H1 (cell line): ENCODE measurements at regions not wholly inside any gene's neighbourhood (a gene's known extent, or its start where the extent isn't known, plus 50 kb on each side); places are given as distances from the start of the nearest gene placed in this dataset.

ENCODE experiments used
- CTCF ChIA-PET: fragments of 300-600 bp; sonication (Branson Sonifier 250); formaldehyde crosslinking; loops from one replicate; lab custom pipeline; 2021; ENCODE audit not compliant: partially characterized antibody; lab: Charles Lee
- POLR2A ChIA-PET: fragments of 300-600 bp; sonication (Branson Sonifier 250); formaldehyde crosslinking; loops from one replicate; lab custom pipeline; 2021; ENCODE audit warnings: inconsistent platforms; ENCODE audit not compliant: partially characterized antibody; lab: Charles Lee
- DNase-seq, 2 experiments: peaks; one replicate each; pipeline versions ENCODE4 v3.0.0 to v3.0.0-alpha.2; 2010 to 2022; ENCODE audit warnings: low spot score in 2 of 2, low read depth in 1 of 2, mixed read lengths in 1 of 2
- FAIRE-seq: peaks from 2 replicates; lab custom pipeline; 2011; peaks lifted over from hg19 to GRCh38; lab: Jason Lieb, UNC
- H2AFZ ChIP-seq: 2 replicates; pipeline ENCODE4 v1.8.1; 2012; ENCODE audit warnings: low read length, inconsistent platforms
- H2AK5ac ChIP-seq: 2 replicates; pipeline ENCODE4 v1.6.1; 2013; ENCODE audit warnings: low read depth, low read length
- H2BK120ac ChIP-seq: replicated peaks from 2 replicates; pipeline ENCODE3; 2013; ENCODE audit warnings: low read depth, low read length, inconsistent platforms
- H2BK12ac ChIP-seq: 2 replicates; pipeline ENCODE4 v1.6.1; 2013; ENCODE audit warnings: low read depth, low read length
- H2BK15ac ChIP-seq: 2 replicates; pipeline ENCODE4 v1.6.1; 2013; ENCODE audit warnings: low read length
- H2BK20ac ChIP-seq: 2 replicates; pipeline ENCODE4 v1.6.1; 2013; ENCODE audit warnings: low read length
- H2BK5ac ChIP-seq: 2 replicates; pipeline ENCODE4 v1.6.1; 2013; ENCODE audit warnings: low read depth, low read length
- H3K14ac ChIP-seq: 2 replicates; pipeline ENCODE4 v1.6.1; 2013; ENCODE audit warnings: inconsistent platforms; ENCODE audit not compliant: insufficient read length
- H3K18ac ChIP-seq: 2 replicates; pipeline ENCODE4 v1.6.1; 2013; ENCODE audit warnings: low read length; ENCODE audit errors: extremely low read depth
- H3K23ac ChIP-seq: 2 replicates; pipeline ENCODE4 v1.6.1; 2013; ENCODE audit warnings: inconsistent platforms; ENCODE audit not compliant: insufficient read length
- H3K23me2 ChIP-seq: 2 replicates; pipeline ENCODE4 v1.6.1; 2013; ENCODE audit warnings: low read depth, low read length
- H3K27ac ChIP-seq: 2 replicates; pipeline ENCODE4 v1.6.1; 2011; ENCODE audit warnings: low read depth, low read length, inconsistent platforms
- H3K27me3 ChIP-seq, 4 experiments: replicated peaks in 1 of 4; 1 replicate in 1 of 4; 2 replicates in 3 of 4; pipeline versions ENCODE4 v1.6.1 to v1.8.1; 2011 to 2013; ENCODE audit warnings: low read length in 3 of 4, mild to moderate bottlenecking in 3 of 4, inconsistent platforms in 2 of 4, mixed read lengths in 2 of 4, moderate library complexity in 1 of 4; ENCODE audit not compliant: control insufficient read depth in 3 of 4, insufficient read depth in 3 of 4; ENCODE audit errors: extremely low read depth in 1 of 4
- H3K36me3 ChIP-seq, 4 experiments: 2 replicates each; pipeline versions ENCODE4 v1.6.1 to v1.8.1; 2011 to 2013; ENCODE audit warnings: mild to moderate bottlenecking in 4 of 4, low read length in 3 of 4, moderate library complexity in 2 of 4, control low read depth in 1 of 4, inconsistent platforms in 1 of 4; ENCODE audit not compliant: insufficient read depth in 4 of 4, control insufficient read depth in 2 of 4
- H3K4ac ChIP-seq: replicated peaks from 2 replicates; pipeline ENCODE3; 2013; ENCODE audit warnings: low read length, low read depth, mixed read lengths, inconsistent platforms; ENCODE audit not compliant: insufficient read length
- H3K4me1 ChIP-seq, 4 experiments: replicated peaks in 1 of 4; 1 replicate in 1 of 4; 2 replicates in 3 of 4; pipeline versions ENCODE4 v1.6.1 to v1.8.1; 2011 to 2013; ENCODE audit warnings: low read length in 3 of 4, inconsistent platforms in 2 of 4, mixed read lengths in 1 of 4; ENCODE audit not compliant: insufficient read depth in 4 of 4, control insufficient read depth in 3 of 4
- H3K4me2 ChIP-seq, 2 experiments: 2 replicates each; pipeline versions ENCODE4 v1.6.1 to v1.8.1; 2011 to 2013; ENCODE audit warnings: low read depth in 2 of 2, low read length in 2 of 2, control low read depth in 1 of 2, inconsistent platforms in 1 of 2, mild to moderate bottlenecking in 1 of 2; ENCODE audit not compliant: insufficient read depth in 1 of 2
- H3K4me3 ChIP-seq, 4 experiments: fragments of 200-600, 300-600 bp in 1 of 4; sonication (generic), shearing (Covaris generic), sonication (Bioruptor Twin) in 1 of 4; 2 replicates each; pipeline versions ENCODE4 v1.5.1 to v1.8.1; 2011 to 2016; ENCODE audit warnings: low read length in 4 of 4, low read depth in 3 of 4, control low read depth in 2 of 4, inconsistent platforms in 2 of 4, mild to moderate bottlenecking in 2 of 4, mixed read lengths in 1 of 4, moderate library complexity in 1 of 4; ENCODE audit not compliant: insufficient read depth in 2 of 4; ENCODE audit errors: extremely low read depth in 1 of 4
- H3K56ac ChIP-seq: replicated peaks from 2 replicates; pipeline ENCODE3; 2013; ENCODE audit warnings: low read depth, mild to moderate bottlenecking, mixed read lengths, low read length, inconsistent platforms; ENCODE audit not compliant: insufficient read length
- H3K79me1 ChIP-seq: 2 replicates; pipeline ENCODE4 v1.6.1; 2013; ENCODE audit warnings: low read depth, low read length, control low read depth
- H3K79me2 ChIP-seq, 2 experiments: 2 replicates each; pipeline versions ENCODE4 v1.6.1 to v1.8.1; 2012 to 2013; ENCODE audit warnings: low read length in 2 of 2, mild to moderate bottlenecking in 2 of 2, inconsistent platforms in 1 of 2; ENCODE audit not compliant: insufficient read depth in 2 of 2, control insufficient read depth in 1 of 2
- H3K9ac ChIP-seq, 4 experiments: replicated peaks in 1 of 4; 1 replicate in 1 of 4; 2 replicates in 3 of 4; pipeline versions ENCODE4 v1.6.1 to v1.8.1; 2011 to 2013; ENCODE audit warnings: low read depth in 3 of 4, low read length in 3 of 4, control low read depth in 2 of 4, mild to moderate bottlenecking in 2 of 4, moderate library complexity in 2 of 4, inconsistent platforms in 1 of 4; ENCODE audit errors: extremely low read depth in 1 of 4
- H3K9me3 ChIP-seq, 2 experiments: 2 replicates each; pipeline versions ENCODE4 v1.6.1 to v1.8.1; 2012 to 2013; ENCODE audit warnings: mild to moderate bottlenecking in 2 of 2, moderate library complexity in 2 of 2, control low read depth in 1 of 2, inconsistent platforms in 1 of 2, low read depth in 1 of 2, low read length in 1 of 2, mixed read lengths in 1 of 2; ENCODE audit not compliant: insufficient read depth in 2 of 2
- H4K20me1 ChIP-seq, 2 experiments: replicated peaks in 1 of 2; 2 replicates each; pipeline versions ENCODE3 to v1.8.1; 2011 to 2013; ENCODE audit warnings: inconsistent platforms in 2 of 2, low read length in 2 of 2, mild to moderate bottlenecking in 1 of 2; ENCODE audit not compliant: insufficient read depth in 2 of 2, control insufficient read depth in 1 of 2
- H4K5ac ChIP-seq: 2 replicates; pipeline ENCODE4 v1.6.1; 2013; ENCODE audit warnings: low read length, low read depth, mixed read lengths, inconsistent platforms; ENCODE audit not compliant: insufficient read length
- H4K8ac ChIP-seq: 2 replicates; pipeline ENCODE4 v1.8.0; 2013; ENCODE audit warnings: mild to moderate bottlenecking, moderate library complexity, low read length, inconsistent platforms; ENCODE audit not compliant: insufficient read depth; ENCODE audit errors: extremely low read depth
- H4K91ac ChIP-seq: replicated peaks from 2 replicates; pipeline ENCODE3; 2013; ENCODE audit warnings: low read length, mixed read lengths, inconsistent platforms; ENCODE audit not compliant: insufficient read length
- CHD1 ChIP-seq: IDR thresholded peaks from 2 replicates; pipeline ENCODE4 v1.6.1; 2012; ENCODE audit warnings: low read depth, low read length, improper control_type of control experiment
- CHD2 ChIP-seq: IDR thresholded peaks from 2 replicates; pipeline ENCODE4 v1.6.1; 2012; ENCODE audit warnings: low read length, improper control_type of control experiment
- EGR1 ChIP-seq: IDR thresholded peaks from 2 replicates; pipeline ENCODE4 v1.6.1; 2011; ENCODE audit warnings: low read depth, low read length, borderline replicate concordance
- EZH2 ChIP-seq: fragments of 200-600 bp; sonication (generic); IDR thresholded peaks from 2 replicates; pipeline ENCODE4 v1.7.1; 2012; ENCODE audit warnings: low read depth, mild to moderate bottlenecking, moderate library complexity, low read length, inconsistent platforms; ENCODE audit not compliant: severe bottlenecking
- GABPA ChIP-seq: IDR thresholded peaks from 2 replicates; pipeline ENCODE4 v1.6.1; 2011; ENCODE audit warnings: mild to moderate bottlenecking, low read length, moderate library complexity, borderline replicate concordance; ENCODE audit not compliant: insufficient read depth
- KDM5A ChIP-seq: fragments of 200-600 bp; IDR thresholded peaks from 2 replicates; pipeline ENCODE4 v1.7.1; 2012; ENCODE audit warnings: mild to moderate bottlenecking, low read length, inconsistent platforms, mixed read lengths
- SIN3A ChIP-seq, 2 experiments: IDR thresholded peaks in 1 of 2; conservative IDR thresholded peaks in 1 of 2; 2 replicates each; pipeline ENCODE4 v1.6.1; 2011 to 2012; ENCODE audit warnings: low read length in 2 of 2, improper control_type of control experiment in 1 of 2, low read depth in 1 of 2, mild to moderate bottlenecking in 1 of 2
- SIRT6 ChIP-seq: IDR thresholded peaks from one replicate; pipeline ENCODE4 v1.7.1; 2012; ENCODE audit warnings: low read length, inconsistent platforms
- SP1 ChIP-seq: IDR thresholded peaks from 2 replicates; pipeline ENCODE4 v1.6.1; 2011; ENCODE audit warnings: low read depth, low read length
- SRF ChIP-seq: IDR thresholded peaks from 2 replicates; pipeline ENCODE4 v1.6.1; 2011; ENCODE audit warnings: mild to moderate bottlenecking, low read depth, low read length, moderate library complexity
- TAF1 ChIP-seq: IDR thresholded peaks from 2 replicates; pipeline ENCODE4 v1.6.1; 2011; ENCODE audit warnings: mild to moderate bottlenecking, low read depth, low read length
- TBP ChIP-seq: IDR thresholded peaks from 2 replicates; pipeline ENCODE4 v1.6.1; 2011; ENCODE audit warnings: low read depth, low read length, improper control_type of control experiment
- WGBS, 2 experiments: shearing (Covaris generic) in 1 of 2; methylation state at CpG; one replicate each; pipeline versions ENCODE4 v1.1.6 to v1.1.7; 2013 to 2015; ENCODE audit warnings: low lambda C conversion rate in 2 of 2, mixed read lengths in 2 of 2, inconsistent platforms in 1 of 2, low coverage in 1 of 2, missing lambda C conversion rate in 1 of 2; ENCODE audit not compliant: insufficient replicate concordance in 2 of 2, insufficient coverage in 1 of 2, insufficient read length in 1 of 2; ENCODE audit errors: extremely low coverage in 1 of 2, missing lambda C conversion rate in 1 of 2; 5-methylcytosine and 5-hydroxymethylcytosine counted together
- TF ChIP-seq, protein P1 (sequence below): IDR thresholded peaks from 2 replicates; pipeline ENCODE4 v1.6.1; 2012; ENCODE audit warnings: low read length, inconsistent platforms

DNA sequence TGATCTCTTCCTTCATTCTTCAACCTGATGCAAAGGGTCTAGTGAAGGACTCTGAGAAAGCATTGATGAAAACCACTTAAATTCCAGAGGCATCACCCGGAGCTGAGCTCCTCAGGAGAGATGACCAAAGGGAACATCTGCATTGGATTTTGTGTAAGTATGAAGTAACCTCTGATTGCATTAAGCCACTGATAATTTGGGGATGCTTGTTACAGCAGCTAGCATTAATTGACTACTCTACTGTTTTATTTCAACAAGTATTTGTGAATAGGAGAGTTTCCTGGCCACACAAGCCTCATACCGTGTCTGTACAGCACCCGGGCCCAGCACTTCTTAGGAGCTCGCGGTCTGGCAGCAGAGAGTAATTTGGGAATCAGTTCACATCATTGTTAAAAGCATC is 250.7 kb upstream of the POU3F1 start:
- FAIRE-seq (no peak), DNase-seq (no peak)
- Histone ChIP-seq H3K27ac (no peak overlapping the region), H2BK15ac (no peak overlapping the region), H3K23me2 (no peaks in the 10 kb centered on the region), H2AK5ac (no peak overlapping the region), H3K27me3 (no peaks in the 10 kb centered on the region; a peak in 1 of 7 replicates), H2BK20ac (no peak overlapping the region), H3K4me3 (no peak overlapping the region), H3K79me1 (no peaks in the 10 kb centered on the region), H3K23ac (no peak overlapping the region), H4K91ac (no peak overlapping the region), H4K20me1 (no peaks in the 10 kb centered on the region), H3K18ac (no peak overlapping the region), H3K4me2 (no peak overlapping the region), H4K5ac (no peak overlapping the region), H3K9me3 (0 out of 4 replicates have a peak, but pooled peaks cover 0 to 3% of the 10 kb centered on the region in 2 experiments), H3K4ac (no peak overlapping the region), H4K8ac (no peak overlapping the region), H2BK5ac (no peak overlapping the region), H2BK12ac (no peak overlapping the region), H3K79me2 (no peaks in the 10 kb centered on the region), H3K4me1 (peaks cover 3 to 8% (median 7%) of the 10 kb centered on the region in 4 experiments; a peak in 5 of 7 replicates), H2AFZ (no peak overlapping the region), H3K56ac (no peak overlapping the region), H3K36me3 (no peaks in the 10 kb centered on the region), H2BK120ac (no peak overlapping the region), H3K9ac (no peak overlapping the region), H3K14ac (no peak overlapping the region)
- 91% methylated on average over 5 of the region's 5 CpGs; no CpG with 5 or more reads in 1 of the 2 experiments for WGBS, 2 experiments
- CTCF ChIA-PET: no interaction called here
- TF ChIP-seq SIN3A (conservative IDR thresholded peaks at IDR 0.05 in 1 of 2, IDR thresholded peaks at IDR 0.05 in 1 of 2; ENCODE audit: low read depth in 1 of 2, low read length in 2 of 2) (no peak), SIRT6 (no peak), CHD2 (no peak), EZH2 (no peak), EGR1 (no peak), SRF (no peak), SP1 (no peak), GABPA (no peak), TBP (no peak), TAF1 (no peak), KDM5A (no peak), CHD1 (no peak)
- TF ChIP-seq, protein P1, sequence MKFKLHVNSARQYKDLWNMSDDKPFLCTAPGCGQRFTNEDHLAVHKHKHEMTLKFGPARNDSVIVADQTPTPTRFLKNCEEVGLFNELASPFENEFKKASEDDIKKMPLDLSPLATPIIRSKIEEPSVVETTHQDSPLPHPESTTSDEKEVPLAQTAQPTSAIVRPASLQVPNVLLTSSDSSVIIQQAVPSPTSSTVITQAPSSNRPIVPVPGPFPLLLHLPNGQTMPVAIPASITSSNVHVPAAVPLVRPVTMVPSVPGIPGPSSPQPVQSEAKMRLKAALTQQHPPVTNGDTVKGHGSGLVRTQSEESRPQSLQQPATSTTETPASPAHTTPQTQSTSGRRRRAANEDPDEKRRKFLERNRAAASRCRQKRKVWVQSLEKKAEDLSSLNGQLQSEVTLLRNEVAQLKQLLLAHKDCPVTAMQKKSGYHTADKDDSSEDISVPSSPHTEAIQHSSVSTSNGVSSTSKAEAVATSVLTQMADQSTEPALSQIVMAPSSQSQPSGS: no peak
- POLR2A ChIA-PET: interaction anchor here (1.4 kb wide), 1 partner anchor 10 kb away, joined by 3 read pairs; no protein-coding TSS in a partner anchor
